ENCODE measurements at regions not wholly inside any gene's neighbourhood (a gene's known extent, or its start where the extent isn't known, plus 50 kb on each side); places are given as distances from the start of the nearest gene placed in this dataset.
A peak's percentile ranks its signal among the peaks of the same experiment; 100 is the strongest.

DNA sequence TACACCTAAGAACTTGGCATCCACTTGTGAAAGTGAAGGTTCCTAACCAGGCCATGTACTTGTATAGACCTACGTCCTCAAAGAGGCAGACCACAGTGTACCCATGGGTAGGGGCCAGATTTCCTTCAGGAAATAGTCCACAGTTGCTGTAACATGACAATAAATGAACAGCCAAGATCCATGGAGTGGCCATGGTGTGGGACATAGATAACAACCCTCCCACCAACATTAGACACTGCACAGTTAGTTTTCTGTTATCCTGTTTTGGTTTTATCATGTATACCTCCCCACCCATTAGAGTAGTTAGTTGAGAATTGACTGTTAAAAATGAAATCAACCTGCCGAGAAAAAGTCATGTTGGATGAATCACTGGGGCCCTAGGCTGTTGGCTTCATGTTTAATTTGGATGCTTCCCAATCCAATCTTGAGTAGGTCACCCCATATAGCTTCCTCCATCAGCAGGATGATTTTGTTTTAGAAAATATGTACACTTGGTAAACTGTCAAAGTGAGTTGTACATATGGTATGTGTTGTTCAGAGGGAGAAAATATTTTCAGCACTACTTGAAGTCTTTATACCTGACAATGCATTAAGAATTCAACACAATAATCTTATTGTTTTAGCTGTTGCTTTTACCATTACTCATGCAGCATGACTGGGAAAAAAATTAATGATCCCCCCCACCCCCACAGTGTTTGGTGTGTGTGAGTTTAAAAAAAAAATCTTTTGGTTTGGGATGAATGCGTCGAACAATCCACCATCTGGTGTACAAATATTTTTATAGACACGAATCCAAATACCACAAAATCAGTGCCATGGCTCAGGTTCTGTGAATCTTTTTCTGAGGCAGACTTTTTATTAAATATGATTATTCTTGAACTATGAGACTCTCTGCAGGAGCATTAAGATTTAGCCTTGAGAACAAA lies 88.3 kb upstream of the ARHGAP29 start:
- peak; percentile 98 for DNase-seq (ENCODE audit: low read depth)

DNA sequence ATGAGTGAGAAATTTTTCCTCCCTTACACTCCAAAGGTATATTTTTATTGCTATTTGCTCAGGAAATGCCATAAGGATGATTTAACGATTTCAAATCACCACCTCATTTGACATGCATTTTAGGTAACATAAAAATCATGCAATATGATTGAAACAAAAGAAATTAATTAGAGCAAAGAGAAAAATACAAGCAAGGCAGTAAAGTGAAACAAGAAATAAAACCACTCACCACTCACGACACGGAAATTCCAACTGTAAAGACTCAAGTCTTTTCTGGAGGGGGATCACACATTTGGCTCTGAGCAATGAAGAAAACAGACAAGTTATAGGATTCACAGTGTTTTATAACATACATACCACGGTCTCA lies 86.8 kb upstream of the ARHGAP29 start:
- peak; percentile 25 for DNase-seq (ENCODE audit: low read depth)

DNA sequence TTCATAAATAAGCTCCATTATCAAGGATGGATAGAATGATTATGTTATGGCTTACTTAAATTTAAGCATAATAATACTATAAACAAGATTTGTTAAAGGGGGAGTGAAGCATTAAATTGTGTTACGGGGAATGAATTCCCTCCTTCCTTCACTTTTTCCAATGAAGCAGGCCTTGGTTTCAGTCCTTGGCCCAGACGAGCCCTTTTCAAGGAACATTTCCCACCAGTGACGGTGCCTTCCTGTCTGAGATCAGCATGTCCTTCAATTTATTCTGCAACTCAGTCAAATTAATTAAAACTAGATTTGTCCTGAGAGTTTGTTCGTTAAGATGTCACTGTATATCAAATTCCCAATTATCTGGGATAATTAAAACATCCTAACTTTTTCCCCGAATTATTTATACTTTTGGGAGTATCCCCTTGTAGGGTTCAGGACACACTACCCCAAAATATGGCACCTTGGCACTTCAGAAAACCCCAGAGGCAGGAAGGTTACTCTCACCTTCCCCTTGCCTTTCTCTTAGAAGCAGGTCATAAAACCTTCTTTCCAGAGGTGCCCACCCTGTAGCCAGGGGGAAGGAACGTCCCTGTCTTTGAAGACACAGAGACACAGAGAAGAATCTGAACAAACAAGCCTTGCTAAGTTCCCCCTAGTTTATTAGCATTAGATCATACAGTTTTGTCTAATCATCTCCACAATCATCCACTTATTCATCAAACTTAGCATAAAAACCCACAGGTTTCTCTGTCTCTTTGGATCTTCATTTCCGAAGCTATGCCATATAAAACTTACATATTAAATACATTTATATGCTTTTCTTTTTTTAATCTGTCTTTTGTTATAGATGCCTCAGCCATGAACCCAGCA lies 86.2 kb upstream of the ARHGAP29 start:
- DNase-seq (ENCODE audit: low read depth) = no peak

DNA sequence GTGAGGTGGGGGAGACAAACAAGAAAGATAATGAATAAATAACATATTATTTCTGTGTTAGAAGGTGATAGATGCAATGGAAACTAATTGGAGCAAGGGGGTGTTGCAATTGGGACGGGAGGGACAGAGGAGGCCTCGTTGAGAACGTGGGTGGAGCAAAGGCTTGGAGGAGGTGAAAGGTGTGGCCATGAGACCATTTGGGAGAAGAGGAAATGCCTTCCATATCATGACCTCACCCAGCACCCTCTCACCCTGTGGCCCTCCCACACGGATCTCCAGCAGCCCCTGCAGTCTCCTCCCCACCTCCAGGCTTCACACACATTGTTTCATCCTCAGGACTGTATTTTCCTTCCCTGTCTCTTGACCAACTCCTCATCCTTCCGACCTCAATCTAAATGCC lies 85.3 kb upstream of the ARHGAP29 start:
- DNase-seq (ENCODE audit: low read depth) = peak; percentile 23

DNA sequence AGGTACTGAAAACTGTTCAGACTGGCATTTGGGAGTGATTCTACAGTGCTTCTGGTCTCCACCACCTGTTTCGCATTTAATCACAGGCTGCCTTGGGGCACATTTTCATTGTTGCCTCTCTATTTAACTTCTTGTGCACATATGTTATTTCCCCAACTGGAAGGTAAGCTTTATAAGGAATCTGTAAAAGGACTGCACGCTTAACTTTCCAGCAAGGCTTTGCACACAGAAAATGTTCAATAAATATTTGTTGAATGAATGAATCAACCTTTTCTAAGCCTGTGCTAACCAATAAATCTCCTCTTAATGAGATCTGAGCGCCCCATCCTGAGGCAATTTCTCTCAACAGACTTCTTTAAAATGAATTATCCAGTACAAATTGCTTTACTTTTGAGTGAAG lies 84.3 kb upstream of the ARHGAP29 start:
- DNase-seq (ENCODE audit: low read depth) = peak; percentile 84

DNA sequence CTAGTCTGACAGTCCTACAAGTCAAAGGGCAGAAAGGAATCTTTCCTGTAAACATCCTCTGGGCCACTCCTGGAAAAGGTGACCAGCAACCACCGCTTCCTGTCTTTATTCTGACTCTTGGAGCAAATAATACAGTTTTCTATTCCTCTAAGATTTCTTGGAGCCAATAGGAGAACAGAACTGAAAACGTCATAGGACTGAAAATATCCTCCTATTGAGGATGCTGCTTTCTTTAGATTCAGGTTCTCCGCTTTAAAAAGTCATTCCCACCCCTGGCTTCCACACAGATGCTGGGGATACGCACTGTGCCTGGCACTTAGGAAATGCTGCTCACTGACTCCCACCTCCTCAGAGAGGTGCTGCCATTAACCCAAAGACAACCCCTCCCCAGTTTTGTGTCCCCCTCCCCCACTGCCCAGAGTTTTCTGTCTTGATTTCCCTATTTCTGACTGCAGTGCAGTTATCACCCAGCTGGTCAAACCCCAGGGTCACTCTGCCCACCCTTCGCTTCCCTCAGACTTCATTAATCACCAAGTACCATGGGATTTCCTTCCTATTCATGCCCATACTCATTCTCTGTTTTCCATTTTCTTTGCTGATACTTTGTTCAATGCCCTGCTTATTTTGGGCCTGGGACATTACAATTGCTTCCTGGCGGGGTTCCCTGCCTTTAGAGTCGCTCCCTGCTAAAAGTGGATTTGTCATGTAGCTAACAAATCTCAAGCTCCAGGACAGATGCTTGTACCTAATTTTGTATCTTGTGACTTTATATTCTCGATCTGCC lies 82.1 kb upstream of the ARHGAP29 start:
- no peak for DNase-seq (ENCODE audit: low read depth)

DNA sequence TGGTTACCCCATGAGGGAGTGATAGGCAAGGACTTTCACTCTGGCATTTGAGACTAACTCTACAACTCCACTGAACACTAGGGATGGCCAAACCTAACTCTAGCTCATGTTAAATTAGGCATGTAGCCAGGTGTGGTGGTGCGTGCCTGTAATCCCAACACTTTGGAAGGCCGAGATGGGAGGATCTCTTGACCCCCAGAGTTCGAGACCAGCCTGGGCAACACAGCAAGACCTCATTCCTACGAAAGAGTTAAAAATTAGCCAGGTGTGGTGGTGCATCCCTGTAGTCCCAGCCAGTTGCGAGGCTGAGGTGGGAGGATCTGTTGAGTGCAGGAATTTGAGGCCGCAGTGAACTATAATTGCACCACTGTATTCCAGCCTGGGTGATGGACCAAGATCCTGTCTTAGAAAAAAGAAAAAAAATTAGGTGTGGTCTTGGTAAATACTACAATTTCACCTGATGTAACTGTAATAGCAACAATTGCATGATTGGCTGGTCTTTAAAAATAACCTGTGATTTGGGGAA lies 81.2 kb upstream of the ARHGAP29 start:
- no peak for DNase-seq (ENCODE audit: low read depth)

DNA sequence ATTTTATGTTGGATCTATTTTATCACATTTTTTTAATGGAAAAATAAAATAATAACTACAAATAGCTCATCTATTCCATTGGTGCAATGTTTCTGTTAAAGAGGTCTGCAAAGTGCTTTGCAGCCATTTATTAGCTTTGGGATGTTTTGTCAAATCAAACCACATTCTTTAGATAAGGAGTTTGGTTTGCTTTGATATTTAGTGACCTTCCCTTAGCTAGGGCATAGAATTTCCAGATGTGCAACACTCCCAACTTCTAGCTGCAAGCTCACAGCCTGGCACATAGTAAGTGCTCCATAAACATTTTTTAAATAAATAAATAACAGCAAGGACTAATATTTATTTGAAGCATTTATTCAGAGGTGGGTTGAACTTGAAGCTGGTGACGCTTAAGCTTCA lies 80.4 kb upstream of the ARHGAP29 start:
- DNase-seq (ENCODE audit: low read depth) = no peak

DNA sequence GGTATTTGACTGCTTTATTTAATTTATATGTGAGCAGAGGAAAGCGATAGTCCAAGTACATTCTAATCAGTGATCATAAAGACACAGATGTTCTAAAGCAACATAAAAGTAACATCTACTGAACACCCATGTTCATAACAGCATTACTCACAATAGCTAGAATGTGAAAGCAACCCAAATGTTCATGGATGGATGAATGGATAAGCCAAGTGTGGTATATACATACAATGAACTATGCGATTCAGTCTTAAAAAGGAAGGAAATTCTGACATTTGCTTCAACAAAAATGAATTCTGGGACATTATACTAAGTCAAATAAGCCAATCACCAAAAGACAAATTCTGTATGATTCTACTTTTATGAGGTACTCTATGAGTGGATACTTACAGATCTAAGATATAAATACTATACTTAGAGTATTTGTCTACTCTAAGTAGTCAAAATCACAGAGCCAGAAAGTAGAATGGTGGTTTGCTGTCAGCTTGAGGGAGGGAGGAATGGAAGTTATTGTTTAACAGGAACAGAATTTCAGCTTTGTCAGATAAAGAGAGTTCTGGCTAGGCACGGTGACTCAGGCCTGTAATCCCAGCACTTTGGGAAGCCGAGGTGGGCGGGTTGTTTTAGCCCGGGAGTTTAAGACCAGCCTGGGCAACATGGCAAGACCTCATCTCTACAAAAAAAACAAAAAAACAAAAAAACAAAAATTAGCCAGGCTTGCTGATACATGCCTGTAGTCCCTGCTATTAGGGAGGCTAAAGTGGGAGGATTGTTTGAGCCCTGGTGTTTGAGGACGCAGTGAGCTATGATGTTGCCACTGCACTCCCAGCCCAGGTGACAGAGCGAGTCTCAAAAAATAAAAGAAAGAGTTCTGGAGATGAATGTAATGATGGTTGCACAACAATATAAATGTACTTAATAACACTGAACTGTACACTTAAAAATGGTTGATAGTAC lies 79.7 kb upstream of the ARHGAP29 start:
- DNase-seq (ENCODE audit: low read depth) = peak; percentile 21

DNA sequence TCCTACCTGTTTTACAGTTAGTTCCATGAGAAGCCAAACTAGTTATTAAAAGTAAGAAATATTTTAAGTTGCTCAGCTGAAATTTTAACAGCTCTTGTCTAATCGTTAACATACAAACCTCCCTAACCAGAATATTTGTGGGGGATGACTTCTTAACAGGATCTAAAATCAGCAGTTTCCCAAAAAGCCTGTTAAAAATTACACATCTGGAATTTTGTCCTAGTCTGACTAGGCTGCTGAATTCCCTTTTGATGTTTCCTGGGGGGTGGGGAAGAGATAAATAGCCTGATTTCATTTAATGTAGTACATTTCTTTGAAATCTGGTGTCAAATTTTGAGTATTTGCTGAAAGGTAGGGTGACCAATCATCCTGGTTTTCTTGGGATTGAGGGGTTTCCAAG lies 78.8 kb upstream of the ARHGAP29 start:
- DNase-seq (ENCODE audit: low read depth) = no peak

DNA sequence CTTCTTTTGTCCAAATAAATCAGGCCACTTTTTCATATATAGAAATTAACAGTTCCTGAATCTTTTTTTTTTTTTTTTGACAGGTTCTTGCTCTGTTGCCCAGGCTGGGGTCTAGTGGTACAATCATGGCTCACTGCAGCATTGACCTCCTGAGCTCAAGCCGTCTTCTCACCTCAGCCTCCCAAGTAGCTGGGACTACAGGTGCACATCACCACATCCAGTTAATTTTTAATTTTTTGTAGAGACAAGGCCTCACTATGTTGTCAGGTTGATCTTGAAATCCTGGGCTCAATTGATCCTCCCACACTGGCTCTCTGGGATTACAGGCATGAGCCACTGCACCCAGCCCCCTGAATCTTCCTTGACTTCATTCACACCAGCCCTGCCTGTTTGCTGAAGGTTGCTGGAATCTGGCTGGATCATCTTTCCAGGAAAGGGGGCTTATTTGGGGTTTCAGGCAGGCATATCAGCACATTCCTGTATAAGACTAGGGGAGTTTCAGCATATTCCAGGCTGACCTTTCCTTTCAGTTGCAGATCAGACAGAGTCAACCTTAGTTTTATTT lies 78.2 kb upstream of the ARHGAP29 start:
- no peak for DNase-seq (ENCODE audit: low read depth)

DNA sequence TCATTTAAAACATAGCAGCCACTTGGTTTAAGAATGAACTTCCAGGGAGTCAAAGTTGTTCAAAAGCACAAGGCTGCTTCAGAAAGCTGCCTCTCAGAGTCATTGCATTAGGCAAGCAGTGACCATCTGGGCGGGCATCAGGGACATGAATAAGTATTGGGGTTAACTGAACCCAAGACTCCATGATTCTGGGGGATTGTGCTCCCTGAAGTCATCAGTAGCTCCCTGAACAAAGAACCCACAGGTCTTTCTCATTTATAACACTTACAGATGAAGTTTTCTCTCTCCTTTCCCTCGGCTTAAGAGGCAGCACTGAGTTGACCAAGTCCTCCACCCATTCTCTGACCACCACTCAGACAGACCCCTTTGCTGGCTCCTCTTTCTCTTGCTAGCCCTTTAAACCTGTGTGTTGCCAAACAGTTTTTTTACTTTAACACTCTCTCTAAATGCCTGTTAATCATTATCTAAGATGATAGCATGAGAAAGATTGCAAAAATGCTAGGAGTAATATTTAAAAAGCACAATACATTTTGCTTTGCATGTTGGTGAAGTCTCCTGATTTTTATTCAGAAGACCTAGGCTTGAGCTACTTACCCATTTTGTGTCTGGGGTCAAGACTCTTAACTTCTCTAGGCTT lies 77.0 kb upstream of the ARHGAP29 start:
- DNase-seq (ENCODE audit: low read depth) = no peak

DNA sequence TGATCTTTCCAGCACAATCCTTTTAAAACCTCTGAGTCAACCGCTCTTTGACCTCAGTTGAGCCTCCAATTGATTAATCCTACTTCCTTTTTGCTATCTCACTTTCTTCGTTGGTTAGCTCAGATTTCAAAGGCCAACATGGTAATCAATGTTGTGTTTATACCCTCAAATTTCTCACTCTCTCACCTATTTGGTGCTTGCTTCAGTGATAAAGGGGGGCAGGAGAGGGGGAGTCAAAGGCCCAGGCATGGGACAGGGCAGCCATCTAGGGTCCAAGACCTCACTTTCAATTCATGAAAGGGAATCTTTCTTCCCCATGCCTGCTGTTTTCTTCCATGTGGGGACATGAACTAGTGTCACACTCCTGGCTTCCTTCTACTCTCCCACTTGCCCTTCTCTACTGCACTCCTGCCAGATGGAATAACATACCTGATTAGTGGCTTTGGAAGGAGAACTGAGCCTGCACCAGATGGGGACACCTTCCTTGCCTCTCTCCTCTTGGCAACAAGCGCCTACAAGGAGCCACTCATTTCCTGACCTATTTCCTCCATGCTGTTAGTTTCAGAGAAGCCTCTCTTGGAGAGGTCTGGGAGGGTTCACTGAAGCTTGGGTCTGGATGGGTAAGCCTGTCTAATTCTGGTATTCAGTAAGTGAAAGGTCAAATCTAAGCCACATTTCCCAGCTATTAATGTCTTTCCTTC lies 73.3 kb upstream of the ARHGAP29 start:
- DNase-seq (ENCODE audit: low read depth) = no peak

DNA sequence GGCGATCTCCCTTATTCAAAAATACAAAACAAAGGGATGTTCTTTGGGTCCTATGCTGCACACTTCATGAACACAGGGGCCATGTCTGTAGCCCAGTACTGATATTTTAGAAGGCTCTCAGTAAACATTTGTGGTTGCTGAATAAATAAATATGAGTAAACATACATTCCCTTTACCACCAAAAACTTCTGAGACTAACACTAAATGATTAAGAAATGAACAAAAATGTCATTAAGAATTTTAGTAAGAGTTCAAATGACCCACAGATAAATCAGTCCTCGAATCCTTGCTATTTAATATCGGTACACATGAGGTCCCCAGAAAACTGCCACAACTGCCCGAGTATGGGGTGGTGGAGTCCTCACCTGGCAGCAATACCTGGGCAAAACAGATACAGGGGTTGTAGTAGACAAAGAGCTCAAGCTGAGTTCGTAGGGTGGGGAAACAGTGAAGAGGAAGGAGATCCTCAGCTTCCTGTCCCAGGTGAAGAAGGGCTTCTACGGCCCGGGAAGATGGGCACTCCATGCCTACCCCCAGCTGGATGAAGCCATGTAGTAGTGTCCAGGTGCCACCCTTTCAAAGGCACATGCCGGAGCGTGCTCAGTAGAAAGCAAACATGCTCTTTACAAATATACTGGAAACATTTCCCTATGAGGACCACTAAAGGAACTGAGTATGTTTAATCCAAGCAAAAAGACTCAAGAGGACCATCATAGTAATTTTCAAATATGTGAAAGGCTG lies 72.6 kb upstream of the ARHGAP29 start:
- DNase-seq (ENCODE audit: low read depth) = no peak

DNA sequence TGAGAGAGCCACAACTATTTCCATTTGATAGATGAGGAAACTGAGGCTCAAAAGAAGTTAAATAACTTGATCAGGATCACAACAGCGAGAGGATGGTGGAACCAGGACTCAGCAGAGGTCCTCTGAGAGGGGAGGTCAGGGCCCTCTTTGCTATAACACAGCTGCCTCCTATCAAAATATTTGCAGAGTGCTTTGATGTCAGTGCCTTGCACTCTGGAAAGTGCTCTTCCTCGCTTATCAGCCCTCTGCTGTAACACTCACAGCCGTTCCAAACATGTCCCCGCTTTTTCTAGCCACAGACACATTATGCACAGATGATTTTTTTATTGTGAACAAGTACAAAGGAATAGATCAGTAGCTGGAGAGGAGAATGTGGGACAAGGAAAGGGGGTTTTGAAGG lies 71.8 kb upstream of the ARHGAP29 start:
- no peak for DNase-seq (ENCODE audit: low read depth)

DNA sequence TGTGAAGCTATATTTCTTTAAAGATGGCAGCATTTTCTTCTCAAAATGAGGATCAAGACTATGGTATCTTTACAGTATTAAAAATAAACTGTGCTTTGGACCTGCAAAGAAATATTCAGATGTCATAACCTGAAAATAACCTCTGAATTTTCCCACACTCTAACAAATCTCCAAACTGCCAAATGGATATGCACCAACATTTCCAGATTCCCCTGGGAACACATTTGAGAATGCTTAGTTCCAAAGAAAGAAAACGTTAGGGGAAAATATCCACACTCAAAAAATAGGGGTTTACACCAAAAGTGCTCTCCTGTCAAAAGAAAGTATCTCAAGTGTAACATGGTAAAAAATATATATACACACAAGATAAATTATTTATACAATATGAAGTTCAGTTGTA lies 69.1 kb upstream of the ARHGAP29 start:
- DNase-seq (ENCODE audit: low read depth) = no peak

DNA sequence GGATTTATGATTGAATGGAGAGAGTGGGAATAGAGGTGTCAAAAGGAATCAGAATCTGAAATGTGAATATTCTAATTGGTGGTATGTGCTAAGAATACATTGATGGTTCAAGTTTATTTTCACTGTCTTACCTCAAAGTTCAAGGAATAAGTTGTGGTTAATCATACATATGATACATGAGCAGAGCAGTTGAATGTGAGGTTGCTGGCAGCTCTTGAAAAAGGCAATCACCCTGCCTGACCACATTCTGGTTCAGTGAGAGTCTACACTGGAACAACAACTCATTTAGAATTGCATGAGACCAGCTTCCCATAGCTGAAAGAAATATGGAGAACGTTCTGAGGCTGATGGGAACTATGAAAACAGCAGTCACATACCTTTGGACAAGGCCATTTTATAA lies 68.3 kb upstream of the ARHGAP29 start:
- DNase-seq (ENCODE audit: low read depth) = peak; percentile 56

DNA sequence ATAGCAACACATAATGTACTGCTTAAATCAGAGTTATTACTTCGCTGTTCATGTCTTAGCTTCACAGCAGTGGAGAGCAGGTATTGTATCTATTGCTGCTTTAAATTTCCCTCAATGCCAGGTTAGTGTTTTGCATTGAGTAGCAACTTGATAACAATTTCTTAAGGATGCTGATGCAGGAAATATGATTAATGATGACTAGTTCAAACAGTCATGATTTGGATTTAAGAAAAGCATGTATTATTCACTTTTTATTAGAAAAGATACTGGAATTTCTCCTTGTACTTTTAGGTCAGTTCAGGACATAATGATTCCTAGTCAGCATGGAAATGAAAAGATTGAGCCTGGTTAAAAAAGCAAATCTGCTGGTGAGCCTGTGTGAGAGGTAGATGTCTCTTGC lies 67.2 kb upstream of the ARHGAP29 start:
- DNase-seq (ENCODE audit: low read depth) = no peak

DNA sequence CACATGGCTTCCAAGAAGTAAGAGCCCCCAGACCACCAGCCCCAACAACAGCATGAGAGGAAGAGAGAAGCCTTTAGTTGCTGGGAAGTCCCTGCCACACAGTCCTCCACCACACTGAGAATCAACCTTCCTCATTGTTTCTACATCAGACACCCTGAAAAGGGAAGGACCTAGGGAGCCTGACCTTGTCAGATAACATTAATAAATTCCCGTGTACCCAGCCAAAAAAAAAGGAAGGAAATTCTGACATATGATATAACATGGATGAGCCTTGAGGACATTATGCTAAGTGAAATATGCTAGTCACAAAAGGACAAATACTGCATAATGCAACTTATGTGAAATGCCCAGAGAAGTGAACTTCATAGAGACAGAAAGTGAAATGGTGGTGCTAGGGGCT lies 65.6 kb upstream of the ARHGAP29 start:
- DNase-seq (ENCODE audit: low read depth) = no peak

Measured in RPMI7951 (cell line).